Suprapubic skin (tissue), 4 donors: ENCODE measurements at regions not wholly inside any gene's neighbourhood (a gene's known extent, or its start where the extent isn't known, plus 50 kb on each side); places are given as distances from the start of the nearest gene placed in this dataset.

Experiments used
- POLR2A ChIP-seq, 2 donors: fragments of 450-650 bp; IDR thresholded peaks; one replicate each; pipeline ENCODE4 v1.6.1; 2017; ENCODE audit warnings: antibody characterized with exemption in 2 of 2, mild to moderate bottlenecking in 2 of 2, moderate library complexity in 2 of 2
- POLR2AphosphoS5 ChIP-seq, 3 donors: sonication (generic); formaldehyde crosslinking; IDR thresholded peaks; one replicate each; pipeline ENCODE4 v1.6.1; 2017; ENCODE audit warnings: antibody characterized with exemption in 3 of 3
- TF ChIP-seq, protein P1 (sequence below), 2 donors: fragments of 200-600 bp in 1 of 2; fragments of 450-650 bp in 1 of 2; sonication (generic) in 1 of 2; IDR thresholded peaks; one replicate each; pipeline ENCODE4 v1.5.1; 2016 to 2019; ENCODE audit warnings: antibody characterized with exemption in 2 of 2, mild to moderate bottlenecking in 1 of 2, moderate library complexity in 1 of 2

DNA sequence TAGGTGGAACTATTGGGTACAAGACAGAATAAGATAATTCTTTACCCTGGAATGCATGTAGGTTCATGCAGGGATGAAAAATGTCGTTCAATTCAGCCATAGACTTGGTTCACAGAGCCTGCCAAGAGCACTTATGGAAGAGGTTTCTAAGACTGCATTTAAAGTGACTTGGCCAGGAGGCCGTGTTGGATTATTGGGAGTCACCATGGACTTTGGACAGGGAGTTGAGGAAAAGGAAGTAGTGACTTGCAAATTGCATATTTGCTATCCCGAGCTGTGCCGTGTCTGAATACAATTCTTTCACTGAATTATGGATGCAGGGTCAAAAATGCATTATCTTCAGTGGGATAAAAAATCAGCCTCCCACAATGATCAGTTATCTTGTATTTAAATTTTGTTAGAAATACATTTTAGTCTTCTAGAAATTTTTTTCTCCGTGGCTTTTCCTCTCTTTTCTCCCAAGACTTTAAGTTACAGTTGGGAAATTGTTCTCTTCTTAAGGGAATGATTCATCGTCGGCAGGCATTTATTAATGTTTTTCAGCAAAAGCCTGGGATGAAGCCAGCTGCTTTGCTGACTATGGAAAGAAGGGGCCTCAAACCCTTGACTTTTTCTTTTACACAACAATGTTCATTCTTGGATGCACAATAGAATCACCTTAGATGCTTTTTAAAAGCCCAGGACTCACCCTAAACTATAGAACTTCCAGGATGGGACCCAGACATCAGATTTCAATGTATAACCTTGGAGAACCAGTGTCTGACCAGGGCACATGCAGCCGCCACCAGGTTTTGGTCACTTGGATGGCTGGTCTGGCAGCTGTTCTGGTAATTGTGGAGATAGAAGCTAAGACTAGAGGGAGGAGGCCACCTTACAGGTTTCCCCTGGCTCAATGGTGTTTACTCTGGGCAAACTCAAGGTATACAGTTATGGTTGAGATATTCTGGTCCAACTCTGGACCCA, 70.8 kb downstream of the FAT3 start:
- TF ChIP-seq, protein P1, sequence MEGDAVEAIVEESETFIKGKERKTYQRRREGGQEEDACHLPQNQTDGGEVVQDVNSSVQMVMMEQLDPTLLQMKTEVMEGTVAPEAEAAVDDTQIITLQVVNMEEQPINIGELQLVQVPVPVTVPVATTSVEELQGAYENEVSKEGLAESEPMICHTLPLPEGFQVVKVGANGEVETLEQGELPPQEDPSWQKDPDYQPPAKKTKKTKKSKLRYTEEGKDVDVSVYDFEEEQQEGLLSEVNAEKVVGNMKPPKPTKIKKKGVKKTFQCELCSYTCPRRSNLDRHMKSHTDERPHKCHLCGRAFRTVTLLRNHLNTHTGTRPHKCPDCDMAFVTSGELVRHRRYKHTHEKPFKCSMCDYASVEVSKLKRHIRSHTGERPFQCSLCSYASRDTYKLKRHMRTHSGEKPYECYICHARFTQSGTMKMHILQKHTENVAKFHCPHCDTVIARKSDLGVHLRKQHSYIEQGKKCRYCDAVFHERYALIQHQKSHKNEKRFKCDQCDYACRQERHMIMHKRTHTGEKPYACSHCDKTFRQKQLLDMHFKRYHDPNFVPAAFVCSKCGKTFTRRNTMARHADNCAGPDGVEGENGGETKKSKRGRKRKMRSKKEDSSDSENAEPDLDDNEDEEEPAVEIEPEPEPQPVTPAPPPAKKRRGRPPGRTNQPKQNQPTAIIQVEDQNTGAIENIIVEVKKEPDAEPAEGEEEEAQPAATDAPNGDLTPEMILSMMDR (IDR thresholded peaks at IDR 0.05): no peak
- TF ChIP-seq POLR2A (IDR thresholded peaks at IDR 0.05): no peak
- no peak for TF ChIP-seq POLR2AphosphoS5 (IDR thresholded peaks at IDR 0.05)
